Hepatocyte (in vitro differentiated cells): ENCODE measurements at regions not wholly inside any gene's neighbourhood (a gene's known extent, or its start where the extent isn't known, plus 50 kb on each side); places are given as distances from the start of the nearest gene placed in this dataset.

ENCODE experiments used
- CTCF ChIP-seq: fragments of 200-600 bp; sonication (generic); IDR thresholded peaks from 2 replicates; pipeline ENCODE4 v1.5.1; 2016; ENCODE audit warnings: antibody characterized with exemption, mild to moderate bottlenecking; ENCODE audit not compliant: poor library complexity
- EZH2 ChIP-seq: fragments of 200-600 bp; sonication (generic); IDR thresholded peaks from 2 replicates; pipeline ENCODE4 v1.6.1; 2016; ENCODE audit warnings: antibody characterized with exemption, mild to moderate bottlenecking, borderline replicate concordance
- EZH2phosphoT487 ChIP-seq: fragments of 200-600 bp; sonication (generic); IDR thresholded peaks from one replicate; pipeline ENCODE4 v1.6.1; 2018; ENCODE audit warnings: antibody characterized with exemption, mild to moderate bottlenecking, low read depth, moderate library complexity; ENCODE audit not compliant: unreplicated experiment, severe bottlenecking

GRCh38 chr3:162328649-162329048, 832.0 kb downstream of the OTOL1 start:
- no peak for TF ChIP-seq CTCF
- TF ChIP-seq EZH2: no peak
- no peak for TF ChIP-seq EZH2phosphoT487
